DOHH2 (cell line): ENCODE measurements at regions not wholly inside any gene's neighbourhood (a gene's known extent, or its start where the extent isn't known, plus 50 kb on each side); places are given as distances from the start of the nearest gene placed in this dataset.

Experiments used
- H3F3A ChIP-seq: fragments of 200-600 bp; sonication (generic), shearing (Covaris generic); 2 replicates; pipeline ENCODE4 v1.6.0; 2016; ENCODE audit warnings: antibody characterized with exemption, mild to moderate bottlenecking; ENCODE audit not compliant: control insufficient read depth, insufficient read depth
- H3K27ac ChIP-seq: fragments of 200-600 bp; sonication (generic); 2 replicates; pipeline ENCODE4 v1.5.1; 2014; ENCODE audit warnings: low read depth, mild to moderate bottlenecking, low read length, moderate library complexity
- H3K27me3 ChIP-seq: fragments of 200-600 bp; sonication (generic); 2 replicates; pipeline ENCODE4 v1.6.1; 2014; ENCODE audit warnings: mild to moderate bottlenecking, low read length, mixed read lengths; ENCODE audit not compliant: control insufficient read depth
- H3K36me3 ChIP-seq: fragments of 200-600 bp; sonication (generic); 2 replicates; pipeline ENCODE4 v1.6.1; 2014; ENCODE audit warnings: mild to moderate bottlenecking, low read length, moderate library complexity, mixed read lengths; ENCODE audit not compliant: control insufficient read depth
- H3K4me1 ChIP-seq: fragments of 200-600 bp; sonication (generic); 2 replicates; pipeline ENCODE4 v1.6.1; 2014; ENCODE audit warnings: mild to moderate bottlenecking, low read length, mixed read lengths; ENCODE audit not compliant: control insufficient read depth
- H3K4me2 ChIP-seq: fragments of 200-600 bp; sonication (generic); 2 replicates; pipeline ENCODE4 v1.6.0; 2014; ENCODE audit warnings: mild to moderate bottlenecking, low read length, moderate library complexity
- H3K4me3 ChIP-seq: fragments of 200-600 bp; sonication (generic); 2 replicates; pipeline ENCODE4 v1.5.1; 2014; ENCODE audit warnings: mild to moderate bottlenecking, low read length, mixed read lengths
- H3K79me2 ChIP-seq: fragments of 200-600 bp; sonication (generic); 2 replicates; pipeline ENCODE4 v1.6.1; 2014; ENCODE audit warnings: mild to moderate bottlenecking, low read length, mixed read lengths; ENCODE audit not compliant: control insufficient read depth
- H3K9me2 ChIP-seq: fragments of 200-600 bp; sonication (generic); replicated peaks from 2 replicates; pipeline ENCODE4 v1.6.1; 2014; ENCODE audit warnings: mild to moderate bottlenecking, low read length, mixed read lengths; ENCODE audit not compliant: control insufficient read depth
- H3K9me3 ChIP-seq: fragments of 200-600 bp; sonication (generic); 2 replicates; pipeline ENCODE4 v1.6.1; 2014; ENCODE audit warnings: antibody characterized with exemption, low read length, mixed read lengths; ENCODE audit not compliant: control insufficient read depth, insufficient read depth
- H4K20me1 ChIP-seq: fragments of 200-600 bp; sonication (generic); 2 replicates; pipeline ENCODE4 v1.6.0; 2014; ENCODE audit warnings: low read depth, mild to moderate bottlenecking, antibody characterized with exemption, low read length, moderate library complexity; ENCODE audit not compliant: control insufficient read depth, insufficient read depth
- CTCF ChIP-seq: fragments of 200-600 bp; sonication (generic); IDR thresholded peaks from one replicate; pipeline ENCODE4 v1.5.1; 2014; ENCODE audit warnings: antibody characterized with exemption, mild to moderate bottlenecking, low read depth, low read length; ENCODE audit not compliant: poor library complexity, severe bottlenecking
- EZH2phosphoT487 ChIP-seq: fragments of 200-600 bp; sonication (generic); IDR thresholded peaks from 2 replicates; pipeline ENCODE4 v1.6.1; 2017; ENCODE audit warnings: borderline replicate concordance, mild to moderate bottlenecking, antibody characterized with exemption, low read length, moderate library complexity, mixed read lengths

GRCh38 chr20:10777710-10778109 is 103.9 kb upstream of the JAG1 start:
- Histone ChIP-seq H3K4me3 (no peak overlapping the region), H3K36me3 (no peaks in the 10 kb centered on the region), H3K27me3 (no peaks in the 10 kb centered on the region), H3F3A (no peaks in the 10 kb centered on the region), H3K27ac (no peak overlapping the region), H3K4me1 (no peaks in the 10 kb centered on the region), H3K79me2 (no peaks in the 10 kb centered on the region), H3K9me2 (no peaks in the 10 kb centered on the region), H3K9me3 (no peaks in the 10 kb centered on the region), H3K4me2 (no peak overlapping the region), H4K20me1 (no peaks in the 10 kb centered on the region)
- TF ChIP-seq EZH2phosphoT487 (no peak), CTCF (no peak)

DNA sequence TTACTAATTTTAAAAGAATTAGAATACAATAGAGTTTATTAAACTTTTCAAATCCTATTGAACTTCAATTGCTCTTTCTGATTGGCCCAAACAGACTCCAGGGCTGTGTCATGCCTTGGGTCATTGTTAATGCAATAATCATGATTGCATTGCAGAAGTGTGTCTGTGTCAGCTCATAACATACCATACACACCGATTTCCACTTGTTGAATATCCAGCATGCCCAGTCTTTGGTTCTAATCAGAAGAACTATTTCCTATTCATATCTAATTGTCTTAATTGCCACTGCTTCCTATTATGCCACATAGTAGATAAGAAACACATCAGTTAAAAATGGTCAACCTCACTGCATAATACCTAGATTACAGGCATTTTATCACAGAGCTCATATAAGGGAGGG is 106.1 kb upstream of the JAG1 start:
- Histone ChIP-seq H3K9me2 (no peaks in the 10 kb centered on the region), H3K4me2 (no peak overlapping the region)
- TF ChIP-seq EZH2phosphoT487 (no peak), CTCF (no peak)

DNA sequence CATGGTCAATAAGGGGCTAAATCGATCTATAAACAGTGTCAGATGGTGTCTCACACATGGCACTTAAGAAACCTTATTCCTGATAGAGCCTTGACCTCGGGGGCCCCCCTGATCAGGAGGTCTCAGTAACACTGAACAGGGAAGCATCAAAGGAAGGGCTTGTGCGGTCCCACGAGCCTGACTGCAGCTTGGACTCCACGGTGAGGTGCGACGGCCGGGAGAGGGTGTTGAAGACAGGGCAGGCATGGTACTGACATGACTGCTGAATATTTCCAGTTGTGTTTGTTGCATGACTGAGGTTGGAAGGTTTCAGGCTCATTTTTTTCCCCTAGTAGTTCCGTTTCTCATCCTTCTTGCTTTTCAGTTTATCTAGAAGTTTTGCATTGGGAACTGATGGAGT is 107.1 kb upstream of the JAG1 start:
- H3K27ac ChIP-seq, result no peak overlapping the region
- no peak for TF ChIP-seq CTCF
- no peak for TF ChIP-seq EZH2phosphoT487
- H3K79me2 ChIP-seq, result no peaks in the 10 kb centered on the region
- no peaks in the 10 kb centered on the region for H3F3A ChIP-seq
- H3K4me1 ChIP-seq, result no peaks in the 10 kb centered on the region
- H3K4me3 ChIP-seq, result no peak overlapping the region
- H3K9me2 ChIP-seq, result no peaks in the 10 kb centered on the region
- H3K4me2 ChIP-seq, result no peak overlapping the region
- no peaks in the 10 kb centered on the region for H3K36me3 ChIP-seq
- H3K9me3 ChIP-seq, result no peaks in the 10 kb centered on the region
- H3K27me3 ChIP-seq, result no peaks in the 10 kb centered on the region
- no peaks in the 10 kb centered on the region for H4K20me1 ChIP-seq

More for the DNA sequence above, 106.1 kb upstream of the JAG1 start:
- Histone ChIP-seq H3F3A (no peaks in the 10 kb centered on the region), H3K27me3 (no peaks in the 10 kb centered on the region), H3K36me3 (no peaks in the 10 kb centered on the region), H3K79me2 (no peaks in the 10 kb centered on the region), H3K4me3 (no peak overlapping the region), H4K20me1 (no peaks in the 10 kb centered on the region), H3K4me1 (no peaks in the 10 kb centered on the region), H3K9me3 (no peaks in the 10 kb centered on the region), H3K27ac (no peak overlapping the region)

GRCh38 chr20:10781526-10781925 is 107.7 kb upstream of the JAG1 start:
- H3F3A ChIP-seq, result no peaks in the 10 kb centered on the region
- no peaks in the 10 kb centered on the region for H3K9me3 ChIP-seq
- no peaks in the 10 kb centered on the region for H4K20me1 ChIP-seq
- H3K4me3 ChIP-seq, result no peak overlapping the region
- no peaks in the 10 kb centered on the region for H3K36me3 ChIP-seq
- no peak overlapping the region for H3K4me2 ChIP-seq
- H3K79me2 ChIP-seq, result no peaks in the 10 kb centered on the region
- TF ChIP-seq EZH2phosphoT487, result no peak
- no peak for TF ChIP-seq CTCF
- H3K27me3 ChIP-seq, result no peaks in the 10 kb centered on the region
- no peaks in the 10 kb centered on the region for H3K9me2 ChIP-seq
- no peak overlapping the region for H3K27ac ChIP-seq
- no peaks in the 10 kb centered on the region for H3K4me1 ChIP-seq
